ENCODE measurements at regions not wholly inside any gene's neighbourhood (a gene's known extent, or its start where the extent isn't known, plus 50 kb on each side); places are given as distances from the start of the nearest gene placed in this dataset.

GRCh38 chr18:76736309-76736708, 86.0 kb upstream of the ZNF236 start:
- Histone ChIP-seq H3K27me3 (no peaks in the 10 kb centered on the region), H3K27ac (no peak overlapping the region), H3K9me3 (no peaks in the 10 kb centered on the region), H3K4me1 (peaks cover 0 to 9% (median 4%) of the 10 kb centered on the region in 4 donors), H3K36me3 (no peaks in the 10 kb centered on the region), H3K4me3 (no peak overlapping the region)
- 87 to 94% methylated on average over 3 to 18 of the region's 18 CpGs for WGBS, 2 donors (ENCODE audit: low coverage in 1 of 2)
- TF ChIP-seq POLR2A (IDR thresholded peaks at IDR 0.05): no peak
- no peak for DNase-seq
- in situ Hi-C loops (cut with MboI; ENCODE audit: low pct_ligation_motif_present in 1 of 4, low pct_unique_long_range_greater_than_20kb in 1 of 4, low sequenced_read_pairs in 3 of 4) (no loop called here), intact Hi-C loops (cut with DNase I; ENCODE audit: low total_unique reads) (no loop called here)

- TF ChIP-seq EP300 (IDR thresholded peaks at IDR 0.05; ENCODE audit: low read depth) (no peak), POLR2A (IDR thresholded peaks at IDR 0.05) (no peak)
- in situ Hi-C loops (cut with MboI; ENCODE audit: low pct_ligation_motif_present in 1 of 4, low pct_unique_long_range_greater_than_20kb in 1 of 4, low sequenced_read_pairs in 3 of 4): no loop called here
- H3K27ac ChIP-seq: no peak overlapping the region
These were observed 91.5 kb upstream of the ZNF236 start for GRCh38 chr18:76730901-76731300.

GRCh38 chr18:76727589-76727988, 94.8 kb upstream of the ZNF236 start:
- intact Hi-C loops (cut with DNase I; ENCODE audit: low total_unique reads) (no loop called here), in situ Hi-C loops (cut with MboI; ENCODE audit: low pct_ligation_motif_present in 1 of 4, low pct_unique_long_range_greater_than_20kb in 1 of 4, low sequenced_read_pairs in 3 of 4) (no loop called here)
- H3K4me1 ChIP-seq: no peaks in the 10 kb centered on the region
- H3K36me3 ChIP-seq: no peaks in the 10 kb centered on the region
- no peak overlapping the region for H3K4me3 ChIP-seq
- TF ChIP-seq POLR2A (IDR thresholded peaks at IDR 0.05) (no peak), CTCF (IDR thresholded peaks at IDR 0.05) (no peak), EP300 (IDR thresholded peaks at IDR 0.05; ENCODE audit: low read depth) (no peak), POLR2AphosphoS5 (IDR thresholded peaks at IDR 0.05) (no peak)
- H3K27me3 ChIP-seq: no peaks in the 10 kb centered on the region
- 8 to 33% methylated on average over 1 of the region's 1 CpG for WGBS, 2 donors (ENCODE audit: low coverage in 1 of 2)
- H3K9me3 ChIP-seq: no peaks in the 10 kb centered on the region
- H3K27ac ChIP-seq: no peak overlapping the region
- DNase-seq: no peak

More at GRCh38 chr18:76730901-76731300, 91.5 kb upstream of the ZNF236 start:
- no peaks in the 10 kb centered on the region for H3K36me3 ChIP-seq
- H3K27me3 ChIP-seq: no peaks in the 10 kb centered on the region
- no peak for DNase-seq
- H3K4me1 ChIP-seq: no peaks in the 10 kb centered on the region
- no peaks in the 10 kb centered on the region for H3K9me3 ChIP-seq
- intact Hi-C loops (cut with DNase I; ENCODE audit: low total_unique reads): no loop called here
- H3K4me3 ChIP-seq: no peak overlapping the region
- 42 to 46% methylated on average over 2 of the region's 2 CpGs for WGBS, 2 donors (ENCODE audit: low coverage in 1 of 2)

GRCh38 chr18:76725445-76725844, 96.9 kb upstream of the ZNF236 start:
- TF ChIP-seq POLR2AphosphoS5 (IDR thresholded peaks at IDR 0.05): no peak
- no peak for TF ChIP-seq CTCF (IDR thresholded peaks at IDR 0.05)
- TF ChIP-seq EP300 (IDR thresholded peaks at IDR 0.05; ENCODE audit: low read depth): no peak
- no peak for TF ChIP-seq POLR2A (IDR thresholded peaks at IDR 0.05)
- DNase-seq: no peak
- 48 to 50% methylated on average over 2 of the region's 2 CpGs for WGBS, 2 donors (ENCODE audit: low coverage in 1 of 2)
- intact Hi-C loops (cut with DNase I; ENCODE audit: low total_unique reads) (no loop called here), in situ Hi-C loops (cut with MboI; ENCODE audit: low pct_ligation_motif_present in 1 of 4, low pct_unique_long_range_greater_than_20kb in 1 of 4, low sequenced_read_pairs in 3 of 4) (no loop called here)
- Histone ChIP-seq H3K9me3 (no peaks in the 10 kb centered on the region), H3K27me3 (no peaks in the 10 kb centered on the region), H3K36me3 (no peaks in the 10 kb centered on the region), H3K27ac (no peak overlapping the region), H3K4me1 (no peaks in the 10 kb centered on the region), H3K4me3 (no peak overlapping the region)

- no peaks in the 10 kb centered on the region for H3K36me3 ChIP-seq
- H3K9me3 ChIP-seq: no peaks in the 10 kb centered on the region
- no peak for DNase-seq
- H3K27ac ChIP-seq: no peak overlapping the region
- no peaks in the 10 kb centered on the region for H3K4me1 ChIP-seq
- WGBS, 2 donors (ENCODE audit: low coverage in 1 of 2): 84 to 85% methylated on average over 7 to 13 of the region's 14 CpGs
- no peaks in the 10 kb centered on the region for H3K27me3 ChIP-seq
- in situ Hi-C loops (cut with MboI; ENCODE audit: low pct_ligation_motif_present in 1 of 4, low pct_unique_long_range_greater_than_20kb in 1 of 4, low sequenced_read_pairs in 3 of 4): no loop called here
- H3K4me3 ChIP-seq: no peak overlapping the region
- no peak for TF ChIP-seq EP300 (IDR thresholded peaks at IDR 0.05; ENCODE audit: low read depth)
- TF ChIP-seq CTCF (IDR thresholded peaks at IDR 0.05): no peak
- no peak for TF ChIP-seq POLR2A (IDR thresholded peaks at IDR 0.05)
- TF ChIP-seq POLR2AphosphoS5 (IDR thresholded peaks at IDR 0.05): no peak
- intact Hi-C loops (cut with DNase I; ENCODE audit: low total_unique reads): no loop called here
These were observed 99.9 kb upstream of the ZNF236 start for GRCh38 chr18:76722224-76723061.

All from transverse colon (tissue), 4 donors.